ENCODE measurements at regions not wholly inside any gene's neighbourhood (a gene's known extent, or its start where the extent isn't known, plus 50 kb on each side); places are given as distances from the start of the nearest gene placed in this dataset.

- no peak for DNase-seq (ENCODE audit: low read depth)
- TF ChIP-seq, protein P1, sequence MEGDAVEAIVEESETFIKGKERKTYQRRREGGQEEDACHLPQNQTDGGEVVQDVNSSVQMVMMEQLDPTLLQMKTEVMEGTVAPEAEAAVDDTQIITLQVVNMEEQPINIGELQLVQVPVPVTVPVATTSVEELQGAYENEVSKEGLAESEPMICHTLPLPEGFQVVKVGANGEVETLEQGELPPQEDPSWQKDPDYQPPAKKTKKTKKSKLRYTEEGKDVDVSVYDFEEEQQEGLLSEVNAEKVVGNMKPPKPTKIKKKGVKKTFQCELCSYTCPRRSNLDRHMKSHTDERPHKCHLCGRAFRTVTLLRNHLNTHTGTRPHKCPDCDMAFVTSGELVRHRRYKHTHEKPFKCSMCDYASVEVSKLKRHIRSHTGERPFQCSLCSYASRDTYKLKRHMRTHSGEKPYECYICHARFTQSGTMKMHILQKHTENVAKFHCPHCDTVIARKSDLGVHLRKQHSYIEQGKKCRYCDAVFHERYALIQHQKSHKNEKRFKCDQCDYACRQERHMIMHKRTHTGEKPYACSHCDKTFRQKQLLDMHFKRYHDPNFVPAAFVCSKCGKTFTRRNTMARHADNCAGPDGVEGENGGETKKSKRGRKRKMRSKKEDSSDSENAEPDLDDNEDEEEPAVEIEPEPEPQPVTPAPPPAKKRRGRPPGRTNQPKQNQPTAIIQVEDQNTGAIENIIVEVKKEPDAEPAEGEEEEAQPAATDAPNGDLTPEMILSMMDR (IDR thresholded peaks at IDR 0.05; ENCODE audit: insufficient read depth, low read depth, low read length): no peak
- no peak for TF ChIP-seq EZH2 (IDR thresholded peaks at IDR 0.05; ENCODE audit: insufficient read depth, low read length)
- FAIRE-seq: no peak
- no peak overlapping the region for H2AFZ ChIP-seq (ENCODE audit: low read depth, low read length)
- Mint-ChIP-seq H3K4me1 (ENCODE audit: low read depth, unreplicated experiment) (no peaks in the 10 kb centered on the region), H3K36me3 (ENCODE audit: low read depth, unreplicated experiment) (no peaks in the 10 kb centered on the region), H3K4me3 (ENCODE audit: unreplicated experiment) (no peak overlapping the region), H3K27me3 (ENCODE audit: low read depth, unreplicated experiment) (no peaks in the 10 kb centered on the region), H3K9me3 (ENCODE audit: unreplicated experiment) (no peaks in the 10 kb centered on the region), H3K27ac (ENCODE audit: unreplicated experiment) (no peak overlapping the region)
- H3K4me3 ChIP-seq (ENCODE audit: insufficient read depth, low read depth, low read length): no peak overlapping the region
- H3K4me2 ChIP-seq (ENCODE audit: low read length): no peak overlapping the region
- no peaks in the 10 kb centered on the region for H3K36me3 ChIP-seq (ENCODE audit: insufficient read depth, low read length)
- no peak overlapping the region for H3K9ac ChIP-seq (ENCODE audit: low read length)
- no peaks in the 10 kb centered on the region for H3K27me3 ChIP-seq (ENCODE audit: insufficient read depth, low read length)
- H3K27ac ChIP-seq (ENCODE audit: low read depth, low read length): no peak overlapping the region
- no peaks in the 10 kb centered on the region for H4K20me1 ChIP-seq (ENCODE audit: insufficient read depth, low read length)
- no peaks in the 10 kb centered on the region for H3K4me1 ChIP-seq (ENCODE audit: insufficient read depth, low read length)
- no peaks in the 10 kb centered on the region for H3K79me2 ChIP-seq (ENCODE audit: insufficient read depth, low read length)
- no peaks in the 10 kb centered on the region for H3K9me3 ChIP-seq (ENCODE audit: insufficient read depth, low read depth, low read length)
Observed at GRCh38 chr13:62663767-62664166, 1248.1 kb upstream of the PCDH20 start.

DNA sequence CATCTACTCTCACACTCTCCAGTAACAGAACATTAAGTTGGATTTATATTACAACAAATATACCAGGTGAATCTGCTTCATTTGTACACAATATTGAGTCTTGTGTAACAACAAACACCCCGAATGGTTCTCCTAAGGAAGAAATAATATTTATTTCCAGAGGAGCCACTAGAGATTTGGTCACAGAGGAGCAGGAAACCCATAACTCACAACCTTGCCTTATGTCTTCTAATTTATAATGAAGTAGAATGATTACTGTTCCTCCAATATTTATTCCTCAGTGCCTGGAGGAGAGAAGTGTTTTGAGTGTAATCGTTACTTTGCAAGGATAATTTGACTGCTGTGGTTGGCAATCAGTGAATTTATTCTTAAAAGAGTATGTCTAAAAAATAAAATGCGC, 1243.7 kb upstream of the PCDH20 start:
- H3K27me3 ChIP-seq (ENCODE audit: insufficient read depth, low read length): no peaks in the 10 kb centered on the region
- no peak overlapping the region for H2AFZ ChIP-seq (ENCODE audit: low read depth, low read length)
- H3K9me3 Mint-ChIP-seq (ENCODE audit: unreplicated experiment): no peaks in the 10 kb centered on the region
- no peak overlapping the region for H3K27ac Mint-ChIP-seq (ENCODE audit: unreplicated experiment)
- H3K27ac ChIP-seq (ENCODE audit: low read depth, low read length): no peak overlapping the region
- DNase-seq (ENCODE audit: low read depth): no peak
- no peak overlapping the region for H3K4me2 ChIP-seq (ENCODE audit: low read length)
- no peaks in the 10 kb centered on the region for H3K9me3 ChIP-seq (ENCODE audit: insufficient read depth, low read depth, low read length)
- no peaks in the 10 kb centered on the region for H4K20me1 ChIP-seq (ENCODE audit: insufficient read depth, low read length)
- no peaks in the 10 kb centered on the region for H3K36me3 Mint-ChIP-seq (ENCODE audit: low read depth, unreplicated experiment)
- TF ChIP-seq EZH2 (IDR thresholded peaks at IDR 0.05; ENCODE audit: insufficient read depth, low read length): no peak
- TF ChIP-seq, protein P1 (IDR thresholded peaks at IDR 0.05; ENCODE audit: insufficient read depth, low read depth, low read length): no peak
- no peak overlapping the region for H3K4me3 Mint-ChIP-seq (ENCODE audit: unreplicated experiment)
- H3K36me3 ChIP-seq (ENCODE audit: insufficient read depth, low read length): no peaks in the 10 kb centered on the region
- no peak overlapping the region for H3K9ac ChIP-seq (ENCODE audit: low read length)
- no peak overlapping the region for H3K4me3 ChIP-seq (ENCODE audit: insufficient read depth, low read depth, low read length)
- no peaks in the 10 kb centered on the region for H3K4me1 Mint-ChIP-seq (ENCODE audit: low read depth, unreplicated experiment)
- H3K79me2 ChIP-seq (ENCODE audit: insufficient read depth, low read length): no peaks in the 10 kb centered on the region
- no peaks in the 10 kb centered on the region for H3K4me1 ChIP-seq (ENCODE audit: insufficient read depth, low read length)
- no peak for FAIRE-seq
- no peaks in the 10 kb centered on the region for H3K27me3 Mint-ChIP-seq (ENCODE audit: low read depth, unreplicated experiment)

GRCh38 chr13:62653371-62653770, 1237.7 kb upstream of the PCDH20 start:
- Histone ChIP-seq H3K27me3 (ENCODE audit: insufficient read depth, low read length) (no peaks in the 10 kb centered on the region), H2AFZ (ENCODE audit: low read depth, low read length) (no peak overlapping the region), H3K27ac (ENCODE audit: low read depth, low read length) (no peak overlapping the region), H4K20me1 (ENCODE audit: insufficient read depth, low read length) (no peaks in the 10 kb centered on the region), H3K4me2 (ENCODE audit: low read length) (no peak overlapping the region), H3K9me3 (ENCODE audit: insufficient read depth, low read depth, low read length) (no peaks in the 10 kb centered on the region), H3K79me2 (ENCODE audit: insufficient read depth, low read length) (no peaks in the 10 kb centered on the region), H3K4me1 (ENCODE audit: insufficient read depth, low read length) (no peaks in the 10 kb centered on the region), H3K9ac (ENCODE audit: low read length) (no peak overlapping the region), H3K36me3 (ENCODE audit: insufficient read depth, low read length) (no peaks in the 10 kb centered on the region), H3K4me3 (ENCODE audit: insufficient read depth, low read depth, low read length) (no peak overlapping the region)
- no peaks in the 10 kb centered on the region for H3K9me3 Mint-ChIP-seq (ENCODE audit: unreplicated experiment)
- DNase-seq (ENCODE audit: low read depth) (no peak), FAIRE-seq (no peak)
- TF ChIP-seq EZH2 (IDR thresholded peaks at IDR 0.05; ENCODE audit: insufficient read depth, low read length): no peak
- TF ChIP-seq, protein P1 (IDR thresholded peaks at IDR 0.05; ENCODE audit: insufficient read depth, low read depth, low read length): no peak
- H3K4me1 Mint-ChIP-seq (ENCODE audit: low read depth, unreplicated experiment): no peaks in the 10 kb centered on the region
- H3K4me3 Mint-ChIP-seq (ENCODE audit: unreplicated experiment): no peak overlapping the region
- H3K27me3 Mint-ChIP-seq (ENCODE audit: low read depth, unreplicated experiment): no peaks in the 10 kb centered on the region
- no peak overlapping the region for H3K27ac Mint-ChIP-seq (ENCODE audit: unreplicated experiment)
- no peaks in the 10 kb centered on the region for H3K36me3 Mint-ChIP-seq (ENCODE audit: low read depth, unreplicated experiment)

All from astrocyte (in vitro differentiated cells and primary cell).